Neural progenitor cell (in vitro differentiated cells): ENCODE measurements at regions not wholly inside any gene's neighbourhood (a gene's known extent, or its start where the extent isn't known, plus 50 kb on each side); places are given as distances from the start of the nearest gene placed in this dataset.

Experiments used
- DNase-seq: peaks from one replicate; pipeline ENCODE4 v3.0.0-alpha.2; 2016; ENCODE audit warnings: low spot score
- H2AFZ ChIP-seq: fragments of 200-600 bp; sonication (generic); replicated peaks from 2 replicates; pipeline ENCODE4 v1.6.1; 2016; ENCODE audit warnings: antibody characterized with exemption
- H3F3A ChIP-seq: fragments of 200-600 bp; sonication (generic); 2 replicates; pipeline ENCODE4 v1.6.1; 2016; ENCODE audit warnings: antibody characterized with exemption, low read depth
- H3K27ac ChIP-seq: fragments of 200-600 bp; sonication (generic); 2 replicates; pipeline ENCODE4 v1.5.1; 2016; ENCODE audit warnings: mild to moderate bottlenecking
- H3K27me3 ChIP-seq: fragments of 200-600 bp; sonication (generic); 2 replicates; pipeline ENCODE4 v1.6.1; 2016; ENCODE audit warnings: mild to moderate bottlenecking, moderate library complexity
- H3K36me3 ChIP-seq: fragments of 200-600 bp; sonication (generic); 2 replicates; pipeline ENCODE4 v1.5.1; 2016
- H3K4me1 ChIP-seq: fragments of 200-600 bp; sonication (generic); 2 replicates; pipeline ENCODE4 v1.6.1; 2016; ENCODE audit warnings: mixed run types
- H3K4me2 ChIP-seq: fragments of 200-600 bp; sonication (generic); 2 replicates; pipeline ENCODE4 v1.6.1; 2016
- H3K4me3 ChIP-seq: fragments of 200-600 bp; sonication (generic); 2 replicates; pipeline ENCODE4 v1.5.1; 2016
- H3K79me2 ChIP-seq: fragments of 200-600 bp; sonication (generic); 2 replicates; pipeline ENCODE4 v1.6.1; 2016; ENCODE audit warnings: low read depth
- H3K9ac ChIP-seq: fragments of 200-600 bp; sonication (generic); 2 replicates; pipeline ENCODE4 v1.6.1; 2016
- H3K9me3 ChIP-seq: fragments of 200-600 bp; sonication (generic); 2 replicates; pipeline ENCODE4 v1.5.1; 2016; ENCODE audit warnings: low read depth
- H4K20me1 ChIP-seq: fragments of 200-600 bp; sonication (generic); 2 replicates; pipeline ENCODE4 v1.6.1; 2016; ENCODE audit warnings: low read depth
- H3K27ac Mint-ChIP-seq: 3 replicates; pipeline ENCODE4 v1.8.0; 2021; ENCODE audit warnings: mixed read lengths
- H3K27me3 Mint-ChIP-seq: 2 replicates; pipeline ENCODE4 v1.8.0; 2022; ENCODE audit warnings: low read depth, mild to moderate bottlenecking, inconsistent platforms, moderate library complexity, mixed read lengths; ENCODE audit not compliant: insufficient read depth
- H3K36me3 Mint-ChIP-seq: 3 replicates; pipeline ENCODE4 v1.8.0; 2021; ENCODE audit warnings: mixed read lengths
- H3K4me1 Mint-ChIP-seq: 3 replicates; pipeline ENCODE4 v1.8.0; 2021; ENCODE audit warnings: mixed read lengths
- H3K4me3 Mint-ChIP-seq: 3 replicates; pipeline ENCODE4 v1.8.0; 2021; ENCODE audit warnings: mild to moderate bottlenecking, moderate library complexity, mixed read lengths
- H3K9me3 Mint-ChIP-seq: 3 replicates; pipeline ENCODE4 v1.8.0; 2020; ENCODE audit warnings: mixed read lengths
- EZH2 ChIP-seq: fragments of 200-600 bp; sonication (generic); IDR thresholded peaks from 2 replicates; pipeline ENCODE4 v1.6.1; 2017; ENCODE audit warnings: antibody characterized with exemption, mild to moderate bottlenecking, moderate library complexity
- EZH2phosphoT487 ChIP-seq: fragments of 200-600 bp; sonication (generic); IDR thresholded peaks from 2 replicates; pipeline ENCODE4 v1.6.1; 2017; ENCODE audit warnings: antibody characterized with exemption
- TF ChIP-seq, protein P1 (sequence below): fragments of 200-600 bp; sonication (generic); IDR thresholded peaks from 2 replicates; pipeline ENCODE4 v1.5.1; 2017; ENCODE audit warnings: antibody characterized with exemption, mild to moderate bottlenecking

DNA sequence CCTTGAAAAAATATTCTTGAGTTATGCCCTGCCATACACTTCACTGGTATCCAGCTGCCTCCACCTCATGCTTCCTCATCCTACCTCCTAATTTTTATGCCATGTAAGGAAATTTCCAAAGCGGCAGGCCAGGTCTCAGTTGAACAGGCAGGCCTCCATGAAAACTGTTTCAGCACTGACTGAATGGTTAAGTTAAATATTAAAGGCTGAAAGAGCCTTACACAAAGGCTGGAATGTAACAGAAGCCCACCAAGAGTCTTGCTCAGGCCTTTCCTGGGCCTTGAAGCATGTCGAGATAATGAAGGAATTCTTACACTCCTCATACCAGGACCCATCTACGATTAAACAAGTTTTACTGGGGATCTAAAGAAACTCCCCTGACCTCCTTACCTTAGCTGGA, 359.6 kb upstream of the NOCT start:
- H3K27me3 ChIP-seq: peaks cover 10% of the 10 kb centered on the region
- no peak for TF ChIP-seq EZH2
- TF ChIP-seq, protein P1, sequence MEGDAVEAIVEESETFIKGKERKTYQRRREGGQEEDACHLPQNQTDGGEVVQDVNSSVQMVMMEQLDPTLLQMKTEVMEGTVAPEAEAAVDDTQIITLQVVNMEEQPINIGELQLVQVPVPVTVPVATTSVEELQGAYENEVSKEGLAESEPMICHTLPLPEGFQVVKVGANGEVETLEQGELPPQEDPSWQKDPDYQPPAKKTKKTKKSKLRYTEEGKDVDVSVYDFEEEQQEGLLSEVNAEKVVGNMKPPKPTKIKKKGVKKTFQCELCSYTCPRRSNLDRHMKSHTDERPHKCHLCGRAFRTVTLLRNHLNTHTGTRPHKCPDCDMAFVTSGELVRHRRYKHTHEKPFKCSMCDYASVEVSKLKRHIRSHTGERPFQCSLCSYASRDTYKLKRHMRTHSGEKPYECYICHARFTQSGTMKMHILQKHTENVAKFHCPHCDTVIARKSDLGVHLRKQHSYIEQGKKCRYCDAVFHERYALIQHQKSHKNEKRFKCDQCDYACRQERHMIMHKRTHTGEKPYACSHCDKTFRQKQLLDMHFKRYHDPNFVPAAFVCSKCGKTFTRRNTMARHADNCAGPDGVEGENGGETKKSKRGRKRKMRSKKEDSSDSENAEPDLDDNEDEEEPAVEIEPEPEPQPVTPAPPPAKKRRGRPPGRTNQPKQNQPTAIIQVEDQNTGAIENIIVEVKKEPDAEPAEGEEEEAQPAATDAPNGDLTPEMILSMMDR: no peak
- TF ChIP-seq EZH2phosphoT487: no peak
- no peak overlapping the region for H3K27ac ChIP-seq
- no peak overlapping the region for H3K9ac ChIP-seq
- H3K4me2 ChIP-seq: no peak overlapping the region
- no peak overlapping the region for H3K4me3 ChIP-seq
- no peaks in the 10 kb centered on the region for H3K36me3 ChIP-seq
- H3K27me3 Mint-ChIP-seq: peaks cover 2% of the 10 kb centered on the region
- H3K4me3 Mint-ChIP-seq: no peak overlapping the region
- no peaks in the 10 kb centered on the region for H3K9me3 ChIP-seq
- no peaks in the 10 kb centered on the region for H3K36me3 Mint-ChIP-seq
- no peaks in the 10 kb centered on the region for H3K79me2 ChIP-seq
- H3F3A ChIP-seq: peaks cover 33% of the 10 kb centered on the region
- peak overlapping the region; percentile 61 for H3K27ac Mint-ChIP-seq
- H4K20me1 ChIP-seq: peaks cover 4% of the 10 kb centered on the region
- H2AFZ ChIP-seq: no peak overlapping the region
- peaks cover 32% of the 10 kb centered on the region for H3K4me1 Mint-ChIP-seq
- peaks cover 28% of the 10 kb centered on the region for H3K4me1 ChIP-seq
- H3K9me3 Mint-ChIP-seq: peaks cover 8% of the 10 kb centered on the region
- DNase-seq: no peak

DNA sequence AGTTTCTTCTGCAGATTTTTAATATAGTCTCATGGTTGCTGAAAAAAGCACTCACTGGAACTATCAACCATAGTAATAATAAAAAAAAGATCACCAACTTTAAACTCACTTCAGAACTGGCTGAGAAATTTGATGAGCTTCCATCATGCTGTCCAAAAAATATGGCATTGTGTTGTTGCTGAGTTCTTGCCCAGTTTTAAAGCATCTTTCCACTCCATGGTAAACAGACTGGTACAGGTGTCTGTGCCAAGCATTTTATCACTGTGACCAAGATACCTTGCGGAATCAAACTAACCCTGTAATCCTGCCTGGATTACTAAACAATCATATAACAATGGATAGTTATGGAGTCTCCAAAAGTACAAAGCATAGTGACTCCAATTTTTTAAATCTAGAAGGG, 360.3 kb upstream of the NOCT start:
- Mint-ChIP-seq H3K9me3 (peaks cover 8% of the 10 kb centered on the region), H3K4me1 (peaks cover 26% of the 10 kb centered on the region), H3K27me3 (peaks cover 2% of the 10 kb centered on the region), H3K27ac (no peak overlapping the region), H3K4me3 (no peak overlapping the region), H3K36me3 (no peaks in the 10 kb centered on the region)
- H3F3A ChIP-seq: peaks cover 27% of the 10 kb centered on the region
- no peaks in the 10 kb centered on the region for H3K79me2 ChIP-seq
- no peak overlapping the region for H3K4me3 ChIP-seq
- no peak for DNase-seq
- no peak overlapping the region for H3K9ac ChIP-seq
- no peak overlapping the region for H3K27ac ChIP-seq
- H4K20me1 ChIP-seq: peaks cover 4% of the 10 kb centered on the region
- no peak overlapping the region for H3K4me2 ChIP-seq
- TF ChIP-seq, protein P1: no peak
- TF ChIP-seq EZH2phosphoT487 (no peak), EZH2 (no peak)
- no peak overlapping the region for H2AFZ ChIP-seq
- H3K9me3 ChIP-seq: no peaks in the 10 kb centered on the region
- no peaks in the 10 kb centered on the region for H3K36me3 ChIP-seq
- H3K4me1 ChIP-seq: peaks cover 21% of the 10 kb centered on the region
- peaks cover 3% of the 10 kb centered on the region for H3K27me3 ChIP-seq

DNA sequence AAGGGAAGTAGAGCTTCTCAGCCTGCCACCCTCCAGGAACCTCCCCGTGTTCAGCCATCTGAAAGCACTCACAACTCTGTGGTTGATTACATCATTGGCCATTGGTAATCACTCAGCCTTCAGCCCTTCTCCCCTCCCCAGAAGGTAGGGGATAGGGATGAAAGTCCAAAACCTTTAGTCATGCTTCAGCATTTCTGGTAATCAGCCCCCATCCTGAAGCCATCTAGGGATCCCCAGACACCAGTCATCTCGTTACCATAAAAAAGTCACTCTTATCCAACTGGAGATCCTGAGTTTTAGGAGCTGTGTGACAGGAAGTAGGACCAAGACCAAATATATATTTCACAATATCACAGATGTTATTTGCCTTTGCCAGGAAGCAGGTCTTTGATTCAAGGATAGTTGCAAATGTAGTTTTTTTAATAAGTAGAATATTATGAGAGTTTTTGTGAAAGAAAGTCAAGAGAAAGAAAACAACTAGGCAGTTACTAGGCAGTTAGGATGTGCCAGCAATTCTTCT, 364.6 kb upstream of the NOCT start:
- Histone ChIP-seq H3K4me3 (no peak overlapping the region), H3K4me1 (no peaks in the 10 kb centered on the region), H2AFZ (no peak overlapping the region), H3K9me3 (no peaks in the 10 kb centered on the region), H3F3A (no peaks in the 10 kb centered on the region), H4K20me1 (no peaks in the 10 kb centered on the region), H3K27me3 (no peaks in the 10 kb centered on the region), H3K36me3 (no peaks in the 10 kb centered on the region), H3K9ac (no peak overlapping the region), H3K27ac (no peak overlapping the region), H3K79me2 (no peaks in the 10 kb centered on the region), H3K4me2 (no peak overlapping the region)
- H3K27me3 Mint-ChIP-seq: peaks cover 7% of the 10 kb centered on the region
- peaks cover 7% of the 10 kb centered on the region for H3K9me3 Mint-ChIP-seq
- no peak for TF ChIP-seq EZH2
- TF ChIP-seq, protein P1: no peak
- no peak for TF ChIP-seq EZH2phosphoT487
- no peak for DNase-seq
- H3K4me1 Mint-ChIP-seq: peaks cover 2% of the 10 kb centered on the region
- no peak overlapping the region for H3K4me3 Mint-ChIP-seq
- H3K36me3 Mint-ChIP-seq: no peaks in the 10 kb centered on the region
- no peak overlapping the region for H3K27ac Mint-ChIP-seq
